ENCODE measurements at regions not wholly inside any gene's neighbourhood (a gene's known extent, or its start where the extent isn't known, plus 50 kb on each side); places are given as distances from the start of the nearest gene placed in this dataset.

DNA sequence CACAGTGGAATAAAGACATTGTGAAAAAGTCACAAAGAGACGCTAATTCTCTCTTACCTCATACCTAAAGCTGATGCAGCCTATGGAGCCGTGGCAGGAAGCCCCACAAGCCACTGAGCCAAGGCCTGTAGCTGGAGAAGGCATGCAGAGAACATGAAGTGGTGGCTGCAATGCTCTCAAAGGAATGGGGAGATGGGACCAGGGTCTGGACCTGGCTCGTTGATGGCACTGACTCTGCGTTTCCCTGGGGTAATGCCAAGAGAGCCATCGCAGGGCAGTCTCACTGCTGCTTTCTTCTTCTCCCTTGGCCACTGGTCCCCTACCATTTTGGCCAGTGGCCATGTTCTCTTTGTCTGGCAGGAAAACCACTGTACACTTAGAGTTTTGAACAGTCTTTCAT is 329.9 kb upstream of the ZMIZ1 start:
- no peak overlapping the region for H3K27ac ChIP-seq
- 91 to 97% methylated on average over 5 of the region's 5 CpGs for WGBS, 2 donors
- no peak overlapping the region for H3K4me3 ChIP-seq
- no peaks in the 10 kb centered on the region for H3K27me3 ChIP-seq
- DNase-seq: no peak
- TF ChIP-seq, protein P1, sequence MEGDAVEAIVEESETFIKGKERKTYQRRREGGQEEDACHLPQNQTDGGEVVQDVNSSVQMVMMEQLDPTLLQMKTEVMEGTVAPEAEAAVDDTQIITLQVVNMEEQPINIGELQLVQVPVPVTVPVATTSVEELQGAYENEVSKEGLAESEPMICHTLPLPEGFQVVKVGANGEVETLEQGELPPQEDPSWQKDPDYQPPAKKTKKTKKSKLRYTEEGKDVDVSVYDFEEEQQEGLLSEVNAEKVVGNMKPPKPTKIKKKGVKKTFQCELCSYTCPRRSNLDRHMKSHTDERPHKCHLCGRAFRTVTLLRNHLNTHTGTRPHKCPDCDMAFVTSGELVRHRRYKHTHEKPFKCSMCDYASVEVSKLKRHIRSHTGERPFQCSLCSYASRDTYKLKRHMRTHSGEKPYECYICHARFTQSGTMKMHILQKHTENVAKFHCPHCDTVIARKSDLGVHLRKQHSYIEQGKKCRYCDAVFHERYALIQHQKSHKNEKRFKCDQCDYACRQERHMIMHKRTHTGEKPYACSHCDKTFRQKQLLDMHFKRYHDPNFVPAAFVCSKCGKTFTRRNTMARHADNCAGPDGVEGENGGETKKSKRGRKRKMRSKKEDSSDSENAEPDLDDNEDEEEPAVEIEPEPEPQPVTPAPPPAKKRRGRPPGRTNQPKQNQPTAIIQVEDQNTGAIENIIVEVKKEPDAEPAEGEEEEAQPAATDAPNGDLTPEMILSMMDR (IDR thresholded peaks at IDR 0.05): no peak
- no peak for TF ChIP-seq POLR2A (IDR thresholded peaks at IDR 0.05)
- H3K4me1 ChIP-seq: peaks cover 11% of the 10 kb centered on the region
- H3K36me3 ChIP-seq (ENCODE audit: low read depth, missing control alignments): no peaks in the 10 kb centered on the region
- intact Hi-C loops (cut with DNase I; ENCODE audit: low total_unique reads): no loop called here
- H3K9me3 ChIP-seq: no peaks in the 10 kb centered on the region

DNA sequence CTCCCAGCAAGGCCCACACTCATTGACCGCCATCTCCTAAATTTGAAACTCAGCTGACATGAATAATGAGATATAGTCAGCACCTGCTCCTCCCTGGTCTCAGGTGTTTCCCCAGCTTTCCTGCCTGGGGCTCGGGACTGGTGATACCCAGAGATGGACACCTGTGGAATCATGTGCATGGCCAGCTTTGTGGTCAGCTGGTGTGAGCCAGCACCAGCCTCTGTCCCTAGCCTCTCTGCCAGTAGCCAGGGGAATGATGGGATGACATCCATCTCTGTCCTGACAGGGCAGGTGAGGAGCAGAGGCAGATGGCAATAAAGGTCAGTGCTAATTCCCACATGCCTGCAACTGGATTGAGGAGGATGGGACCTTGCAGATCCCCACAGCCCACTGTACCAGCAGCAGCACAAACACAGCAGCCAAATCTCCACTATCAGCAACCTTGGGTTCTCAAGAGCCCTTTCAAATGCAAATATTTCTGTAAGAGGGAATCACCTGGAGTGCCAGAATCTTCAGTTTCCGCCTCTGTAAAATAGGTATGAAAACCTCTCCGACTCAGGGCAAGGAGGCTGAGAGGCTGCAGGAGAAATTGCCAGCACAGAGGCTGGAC is 329.2 kb upstream of the ZMIZ1 start:
- TF ChIP-seq, protein P1 (IDR thresholded peaks at IDR 0.05): no peak
- no peak for TF ChIP-seq POLR2A (IDR thresholded peaks at IDR 0.05)
- WGBS, 2 donors: 92 to 99% methylated on average over 3 to 4 of the region's 4 CpGs
- Histone ChIP-seq H3K27me3 (no peaks in the 10 kb centered on the region), H3K4me3 (no peak overlapping the region), H3K36me3 (ENCODE audit: low read depth, missing control alignments) (no peaks in the 10 kb centered on the region), H3K9me3 (no peaks in the 10 kb centered on the region), H3K4me1 (peaks cover 18% of the 10 kb centered on the region), H3K27ac (no peak overlapping the region)
- intact Hi-C loops (cut with DNase I; ENCODE audit: low total_unique reads): no loop called here
- DNase-seq: no peak

GRCh38 chr10:78740976-78741915 is 327.5 kb upstream of the ZMIZ1 start:
- no peak for TF ChIP-seq POLR2A (IDR thresholded peaks at IDR 0.05)
- TF ChIP-seq, protein P1 (IDR thresholded peaks at IDR 0.05): no peak
- no peak for DNase-seq
- Histone ChIP-seq H3K9me3 (no peaks in the 10 kb centered on the region), H3K4me3 (no peak overlapping the region), H3K36me3 (ENCODE audit: low read depth, missing control alignments) (no peaks in the 10 kb centered on the region), H3K27me3 (no peaks in the 10 kb centered on the region), H3K4me1 (peaks cover 27% of the 10 kb centered on the region), H3K27ac (no peak overlapping the region)
- WGBS, 2 donors: 53 to 62% methylated on average over 5 of the region's 5 CpGs
- intact Hi-C loops (cut with DNase I; ENCODE audit: low total_unique reads): no loop called here

GRCh38 chr10:78742406-78742729 is 326.4 kb upstream of the ZMIZ1 start:
- no peak overlapping the region for H3K4me3 ChIP-seq
- TF ChIP-seq, protein P1 (IDR thresholded peaks at IDR 0.05): no peak
- TF ChIP-seq POLR2A (IDR thresholded peaks at IDR 0.05): no peak
- H3K9me3 ChIP-seq: no peaks in the 10 kb centered on the region
- no peaks in the 10 kb centered on the region for H3K36me3 ChIP-seq (ENCODE audit: low read depth, missing control alignments)
- no peak for DNase-seq
- H3K27me3 ChIP-seq: no peaks in the 10 kb centered on the region
- H3K27ac ChIP-seq: no peak overlapping the region
- intact Hi-C loops (cut with DNase I; ENCODE audit: low total_unique reads): no loop called here
- WGBS, 2 donors: 59 to 72% methylated on average over 5 of the region's 5 CpGs
- peaks cover 27% of the 10 kb centered on the region for H3K4me1 ChIP-seq

Measured in testis (tissue), 2 donors.